ENCODE measurements at regions not wholly inside any gene's neighbourhood (a gene's known extent, or its start where the extent isn't known, plus 50 kb on each side); places are given as distances from the start of the nearest gene placed in this dataset.
"Not testable (repeated sequence)": the region's sequence is repeated elsewhere in the genome, so short reads cannot be mapped to it uniquely, and the experiment has no call there.

DNA sequence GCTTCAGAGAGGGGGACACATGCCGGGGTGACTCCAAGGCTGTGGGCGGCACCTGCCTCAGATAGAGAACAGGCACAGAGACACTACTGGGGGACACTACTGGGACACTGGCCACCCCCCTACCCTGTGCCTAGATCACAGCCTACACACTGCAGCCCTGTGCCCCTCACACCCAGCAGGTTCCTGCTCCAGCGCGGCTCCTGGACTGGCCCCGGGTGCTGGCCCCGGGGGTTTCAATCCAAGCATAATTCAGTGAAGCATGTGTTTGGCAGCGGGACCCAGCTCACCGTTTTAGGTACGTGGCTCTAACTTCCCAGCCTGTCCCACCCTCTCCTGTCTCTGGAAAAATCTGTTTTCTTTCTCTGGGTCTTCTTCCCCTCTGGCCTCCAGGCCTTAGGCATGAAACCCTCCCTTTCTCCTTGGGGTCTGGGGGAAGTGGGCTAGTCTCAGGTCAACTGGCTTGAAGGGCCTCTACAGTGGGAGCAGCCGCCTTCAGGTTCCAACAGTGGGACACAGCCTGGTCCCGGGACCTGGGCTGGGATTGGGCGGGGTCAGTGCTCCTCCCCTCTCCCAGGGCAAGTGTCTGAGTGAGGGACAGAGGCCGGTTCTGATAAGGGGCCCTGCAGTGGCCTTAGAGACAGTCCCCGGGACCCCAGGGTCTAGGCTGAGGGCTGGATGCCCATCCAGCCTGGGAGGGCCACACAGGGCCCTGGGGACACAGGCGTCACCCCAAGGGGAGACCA is 98.8 kb downstream of the CRYBB2 start:
- TF ChIP-seq, protein P1, sequence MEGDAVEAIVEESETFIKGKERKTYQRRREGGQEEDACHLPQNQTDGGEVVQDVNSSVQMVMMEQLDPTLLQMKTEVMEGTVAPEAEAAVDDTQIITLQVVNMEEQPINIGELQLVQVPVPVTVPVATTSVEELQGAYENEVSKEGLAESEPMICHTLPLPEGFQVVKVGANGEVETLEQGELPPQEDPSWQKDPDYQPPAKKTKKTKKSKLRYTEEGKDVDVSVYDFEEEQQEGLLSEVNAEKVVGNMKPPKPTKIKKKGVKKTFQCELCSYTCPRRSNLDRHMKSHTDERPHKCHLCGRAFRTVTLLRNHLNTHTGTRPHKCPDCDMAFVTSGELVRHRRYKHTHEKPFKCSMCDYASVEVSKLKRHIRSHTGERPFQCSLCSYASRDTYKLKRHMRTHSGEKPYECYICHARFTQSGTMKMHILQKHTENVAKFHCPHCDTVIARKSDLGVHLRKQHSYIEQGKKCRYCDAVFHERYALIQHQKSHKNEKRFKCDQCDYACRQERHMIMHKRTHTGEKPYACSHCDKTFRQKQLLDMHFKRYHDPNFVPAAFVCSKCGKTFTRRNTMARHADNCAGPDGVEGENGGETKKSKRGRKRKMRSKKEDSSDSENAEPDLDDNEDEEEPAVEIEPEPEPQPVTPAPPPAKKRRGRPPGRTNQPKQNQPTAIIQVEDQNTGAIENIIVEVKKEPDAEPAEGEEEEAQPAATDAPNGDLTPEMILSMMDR (IDR thresholded peaks at IDR 0.05; ENCODE audit: low read depth, low read length): no peak
- H3K9me3 ChIP-seq (ENCODE audit: control insufficient read depth, insufficient read depth, low read length): no peaks in the 10 kb centered on the region
- no peaks in the 10 kb centered on the region for H3K27me3 ChIP-seq (ENCODE audit: control insufficient read depth, insufficient read depth, low read length)
- ChIA-PET POLR2A (no interaction called here), CTCF (no interaction called here)
- no peak for DNase-seq (ENCODE audit: low read depth, low spot score)
- no peak overlapping the region for H3K4me3 ChIP-seq (ENCODE audit: low read depth, low read length)
- no peak overlapping the region for H3K27ac ChIP-seq (ENCODE audit: low read depth, low read length)

DNA sequence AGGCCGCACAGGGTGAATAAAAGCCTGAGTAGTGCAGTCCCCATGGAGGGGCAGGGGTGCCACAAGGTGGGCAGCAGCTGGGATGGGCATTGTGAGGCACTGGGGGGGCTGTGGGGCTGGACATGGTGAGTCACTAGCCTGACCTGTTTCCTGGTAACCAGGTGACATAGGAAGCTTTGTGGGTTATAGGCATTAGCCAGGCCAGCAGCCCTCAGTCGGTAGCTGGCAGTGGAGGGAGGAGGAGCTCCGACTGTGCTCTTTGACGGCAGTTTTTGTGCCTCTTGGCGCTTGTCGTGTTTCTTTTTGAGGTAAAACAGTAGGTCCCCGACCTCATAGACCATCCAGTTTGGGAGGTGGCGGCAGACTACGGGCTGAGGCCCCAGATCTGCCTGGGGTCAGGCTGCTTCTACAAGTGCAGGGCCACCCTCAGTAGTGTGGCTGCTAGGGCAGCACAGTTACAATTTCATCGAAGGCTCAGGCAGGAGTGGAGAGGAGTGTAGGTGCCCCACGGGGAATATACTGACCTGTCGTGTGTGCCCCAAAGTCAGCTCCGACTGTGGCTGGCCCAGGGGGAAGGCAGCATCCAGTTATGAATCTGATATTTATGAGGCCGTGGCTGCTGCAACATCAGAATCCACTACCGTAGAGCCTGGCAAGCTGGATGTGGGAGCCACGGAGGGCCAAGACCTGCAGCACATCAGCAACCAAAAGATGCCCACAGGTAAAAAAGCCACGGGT is 107.7 kb downstream of the CRYBB2 start:
- TF ChIP-seq, protein P1 (IDR thresholded peaks at IDR 0.05; ENCODE audit: low read depth, low read length): no peak
- ChIA-PET CTCF (no interaction called here), POLR2A (no interaction called here)
- Histone ChIP-seq H3K4me3 (ENCODE audit: low read depth, low read length) (no peak overlapping the region), H3K9me3 (ENCODE audit: control insufficient read depth, insufficient read depth, low read length) (no peaks in the 10 kb centered on the region), H3K27ac (ENCODE audit: low read depth, low read length) (no peak overlapping the region), H3K27me3 (ENCODE audit: control insufficient read depth, insufficient read depth, low read length) (no peaks in the 10 kb centered on the region)
- no peak for DNase-seq (ENCODE audit: low read depth, low spot score)

- TF ChIP-seq, protein P1 (IDR thresholded peaks at IDR 0.05; ENCODE audit: low read depth, low read length): no peak
- CTCF ChIA-PET: no interaction called here
- DNase-seq (ENCODE audit: low read depth, low spot score): no peak
These were observed 111.6 kb downstream of the CRYBB2 start for GRCh38 chr22:25331050-25331449.

GRCh38 chr22:25331911-25332310 is 112.5 kb downstream of the CRYBB2 start:
- H3K9me3 ChIP-seq (ENCODE audit: control insufficient read depth, insufficient read depth, low read length); DNase-seq (ENCODE audit: low read depth, low spot score); CTCF ChIA-PET; H3K4me3 ChIP-seq (ENCODE audit: low read depth, low read length); H3K27me3 ChIP-seq (ENCODE audit: control insufficient read depth, insufficient read depth, low read length); H3K27ac ChIP-seq (ENCODE audit: low read depth, low read length); POLR2A ChIA-PET: not testable (repeated sequence)

More at GRCh38 chr22:25331050-25331449, 111.6 kb downstream of the CRYBB2 start:
- H3K27me3 ChIP-seq (ENCODE audit: control insufficient read depth, insufficient read depth, low read length): no peaks in the 10 kb centered on the region
- no peak overlapping the region for H3K4me3 ChIP-seq (ENCODE audit: low read depth, low read length)
- POLR2A ChIA-PET: no interaction called here
- H3K9me3 ChIP-seq (ENCODE audit: control insufficient read depth, insufficient read depth, low read length): no peaks in the 10 kb centered on the region
- H3K27ac ChIP-seq (ENCODE audit: low read depth, low read length): no peak overlapping the region

- Histone ChIP-seq H3K27me3 (ENCODE audit: control insufficient read depth, insufficient read depth, low read length) (no peaks in the 10 kb centered on the region), H3K4me3 (ENCODE audit: low read depth, low read length) (no peak overlapping the region), H3K27ac (ENCODE audit: low read depth, low read length) (no peak overlapping the region), H3K9me3 (ENCODE audit: control insufficient read depth, insufficient read depth, low read length) (no peaks in the 10 kb centered on the region)
- TF ChIP-seq, protein P1 (IDR thresholded peaks at IDR 0.05; ENCODE audit: low read depth, low read length): no peak
- ChIA-PET POLR2A (no interaction called here), CTCF (no interaction called here)
- DNase-seq (ENCODE audit: low read depth, low spot score): no peak
These were observed 112.9 kb downstream of the CRYBB2 start for GRCh38 chr22:25332386-25332785.
